A549 (cell line): ENCODE measurements at regions not wholly inside any gene's neighbourhood (a gene's known extent, or its start where the extent isn't known, plus 50 kb on each side); places are given as distances from the start of the nearest gene placed in this dataset.
A peak's percentile ranks its signal among the peaks of the same experiment; 100 is the strongest.

Experiments
- ATAC-seq, 2 experiments: fragments of 200-7000 bp in 1 of 2; fragments of >200 bp in 1 of 2; cut with Nextera tagmentation in 1 of 2; cut with Tn5 transposase in 1 of 2; 3 replicates each; pipeline versions ENCODE4 v1.8.0 to v1.9.1; 2018 to 2020; ENCODE audit warnings: mild to moderate bottlenecking in 1 of 2, moderate library complexity in 1 of 2
- CTCF ChIA-PET: fragments of 300-600 bp; sonication (Branson Sonifier 250); formaldehyde crosslinking; extraction: SDS; loops from one replicate; lab custom pipeline; 2021; ENCODE audit warnings: antibody characterized with exemption, inconsistent platforms; lab: Yijun Ruan, JAX
- POLR2A ChIA-PET: fragments of 350-600 bp; formaldehyde crosslinking; extraction: SDS; loops from one replicate; lab custom pipeline; 2021; ENCODE audit warnings: antibody characterized with exemption, inconsistent platforms; lab: Yijun Ruan, JAX
- DNase-seq, 2 experiments: peaks; one replicate each; pipeline versions ENCODE4 v3.0.0 to v3.0.0-alpha.2; 2011 to 2016; ENCODE audit warnings: low read depth in 1 of 2, low spot score in 1 of 2
- FAIRE-seq: peaks from 2 replicates; lab custom pipeline; 2011; peaks lifted over from hg19 to GRCh38; lab: Jason Lieb, UNC
- H3K27ac ChIP-seq, 2 experiments: fragments of >200 bp; sonication (Bioruptor Twin); formaldehyde crosslinking; 3 replicates each; pipeline ENCODE4 v1.5.1; 2016 to 2017
- H3K4me1 ChIP-seq: fragments of >200 bp; sonication (Bioruptor Twin); formaldehyde crosslinking; 3 replicates; pipeline ENCODE4 v1.6.1; 2016
- H3K4me2 ChIP-seq: fragments of >200 bp; sonication (Bioruptor Twin); formaldehyde crosslinking; 3 replicates; pipeline ENCODE4 v1.6.1; 2016
- H3K4me3 ChIP-seq: fragments of >200 bp; sonication (Bioruptor Twin); formaldehyde crosslinking; 3 replicates; pipeline ENCODE4 v1.5.1; 2016
- H3K9me3 ChIP-seq: fragments of >200 bp; sonication (Bioruptor Twin); formaldehyde crosslinking; 3 replicates; pipeline ENCODE4 v1.6.1; 2016
- ATOH8 ChIP-seq: fragments of 250-450 bp; sonication (Bioruptor Pico); IDR thresholded peaks from 2 replicates; pipeline ENCODE4 v1.5.0; 2020; ENCODE audit warnings: low read depth, mild to moderate bottlenecking, moderate library complexity
- CBX2 ChIP-seq: fragments of 200-600 bp; sonication (generic); IDR thresholded peaks from 2 replicates; pipeline ENCODE4 v1.6.1; 2016; ENCODE audit warnings: low read depth, mild to moderate bottlenecking, borderline replicate concordance
- CBX8 ChIP-seq: fragments of 200-600 bp; sonication (generic); IDR thresholded peaks from 2 replicates; pipeline ENCODE4 v1.6.1; 2016
- CHD2 ChIP-seq: fragments of 150-350 bp; IDR thresholded peaks from 2 replicates; pipeline ENCODE4 v1.6.1; 2014; ENCODE audit warnings: low read length; ENCODE audit not compliant: partially characterized antibody
- CHD4 ChIP-seq: fragments of 200-600 bp; sonication (generic); IDR thresholded peaks from 2 replicates; pipeline ENCODE4 v1.6.1; 2016; ENCODE audit warnings: antibody characterized with exemption, mild to moderate bottlenecking, borderline replicate concordance
- CTCF ChIP-seq: fragments of >200 bp; sonication (Bioruptor Twin); formaldehyde crosslinking; IDR thresholded peaks from 3 replicates; pipeline ENCODE4 v1.5.1; 2016
- E2F6 ChIP-seq: IDR thresholded peaks from 2 replicates; pipeline ENCODE4 v1.6.1; 2012; ENCODE audit warnings: low read depth, borderline replicate concordance
- EHMT2 ChIP-seq: fragments of 200-600 bp; sonication (generic); IDR thresholded peaks from 2 replicates; pipeline ENCODE4 v1.6.1; 2016; ENCODE audit warnings: antibody characterized with exemption, low read depth, mild to moderate bottlenecking, moderate library complexity
- EP300 ChIP-seq, 2 experiments: fragments of >200 bp; sonication (Bioruptor Twin); formaldehyde crosslinking; IDR thresholded peaks; 2 replicates in 1 of 2; 3 replicates in 1 of 2; pipeline ENCODE4 v1.6.1; 2016 to 2017
- HDAC2 ChIP-seq: fragments of 200-600 bp; sonication (generic); IDR thresholded peaks from 2 replicates; pipeline ENCODE4 v1.6.1; 2016
- HES2 ChIP-seq: fragments of >200 bp; sonication (Bioruptor Twin); formaldehyde crosslinking; IDR thresholded peaks from 2 replicates; pipeline ENCODE4 v1.6.1; 2016
- HOXA7 ChIP-seq: fragments of 250-450 bp; sonication (Bioruptor Pico); IDR thresholded peaks from 2 replicates; pipeline ENCODE4 v1.5.0; 2020; ENCODE audit warnings: mild to moderate bottlenecking, moderate library complexity
- KDM1A ChIP-seq: fragments of 200-600 bp; sonication (generic); IDR thresholded peaks from 2 replicates; pipeline ENCODE4 v1.6.1; 2016; ENCODE audit warnings: low read depth, mild to moderate bottlenecking
- KDM5A ChIP-seq: fragments of 200-600 bp; sonication (generic); IDR thresholded peaks from 2 replicates; pipeline ENCODE4 v1.6.1; 2016; ENCODE audit warnings: antibody characterized with exemption, mild to moderate bottlenecking
- MYC ChIP-seq: IDR thresholded peaks from 2 replicates; pipeline ENCODE4 v1.6.1; 2012; ENCODE audit warnings: mild to moderate bottlenecking, inconsistent platforms, low read length, improper control_type of control experiment, borderline replicate concordance
- PBX3 ChIP-seq: IDR thresholded peaks from 2 replicates; pipeline ENCODE4 v1.6.1; 2012
- POLR2A ChIP-seq: IDR thresholded peaks from 2 replicates; pipeline ENCODE4 v1.6.1; 2012; ENCODE audit warnings: mild to moderate bottlenecking, low read length
- RAD21 ChIP-seq, 2 experiments: fragments of >200 bp in 1 of 2; sonication (Bioruptor Twin) in 1 of 2; formaldehyde crosslinking in 1 of 2; IDR thresholded peaks in 1 of 2; conservative IDR thresholded peaks in 1 of 2; 2 replicates in 1 of 2; 3 replicates in 1 of 2; pipeline ENCODE4 v1.6.1; 2012 to 2018; ENCODE audit warnings: inconsistent platforms in 1 of 2
- RARB ChIP-seq: fragments of 250-450 bp; sonication (Bioruptor Pico); IDR thresholded peaks from 2 replicates; pipeline ENCODE4 v1.8.0; 2021; ENCODE audit warnings: mild to moderate bottlenecking, moderate library complexity
- TFCP2L1 ChIP-seq: fragments of 250-450 bp; sonication (Bioruptor Pico); IDR thresholded peaks from 2 replicates; pipeline ENCODE4 v1.5.0; 2021; ENCODE audit warnings: mild to moderate bottlenecking
- ZFP36 ChIP-seq: fragments of 450-650 bp; IDR thresholded peaks from 2 replicates; pipeline ENCODE4 v1.6.1; 2014; ENCODE audit warnings: borderline replicate concordance; ENCODE audit not compliant: partially characterized antibody
- ZNF302 ChIP-seq: fragments of 250-450 bp; sonication (Bioruptor Pico); IDR thresholded peaks from 2 replicates; pipeline ENCODE4 v1.9.0; 2021; ENCODE audit warnings: inconsistent platforms, mild to moderate bottlenecking, moderate library complexity
- WGBS: methylation state at CpG from one replicate; pipeline ENCODE4 v1.1.6; 2017; ENCODE audit errors: missing lambda C conversion rate; 5-methylcytosine and 5-hydroxymethylcytosine counted together
- TF ChIP-seq, protein P1 (sequence below): fragments of 150-350 bp; IDR thresholded peaks from 2 replicates; pipeline ENCODE4 v1.6.1; 2014; ENCODE audit warnings: low read depth, mild to moderate bottlenecking, low read length

DNA sequence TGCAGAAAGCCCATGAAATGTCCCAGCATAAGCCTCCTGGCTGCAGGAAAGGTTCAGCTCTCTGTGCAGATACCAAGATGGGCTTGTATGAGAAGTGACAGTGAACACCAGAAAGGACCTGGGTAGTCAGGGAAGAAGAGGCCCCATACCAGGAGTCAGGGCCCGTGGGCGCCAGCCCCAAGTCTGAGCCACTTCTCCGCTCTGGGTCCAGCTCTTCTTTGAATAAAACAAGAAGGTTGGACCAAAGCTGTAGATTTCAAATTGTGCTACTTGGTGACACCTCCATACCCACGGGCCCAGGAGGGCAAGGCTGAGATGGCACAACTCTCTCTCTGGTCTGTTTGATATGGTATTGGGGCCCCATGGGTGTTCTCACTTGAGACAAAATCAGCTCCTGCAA is 261.5 kb downstream of the UACA start:
- CTCF ChIA-PET = interaction anchor here (0.6 to 20.4 kb wide), 6 partner anchors 13 to 391 kb away, joined by 3 to 228 read pairs (median 3); no protein-coding TSS in a partner anchor
- WGBS = 89% methylated on average over 4 of the region's 4 CpGs

DNA sequence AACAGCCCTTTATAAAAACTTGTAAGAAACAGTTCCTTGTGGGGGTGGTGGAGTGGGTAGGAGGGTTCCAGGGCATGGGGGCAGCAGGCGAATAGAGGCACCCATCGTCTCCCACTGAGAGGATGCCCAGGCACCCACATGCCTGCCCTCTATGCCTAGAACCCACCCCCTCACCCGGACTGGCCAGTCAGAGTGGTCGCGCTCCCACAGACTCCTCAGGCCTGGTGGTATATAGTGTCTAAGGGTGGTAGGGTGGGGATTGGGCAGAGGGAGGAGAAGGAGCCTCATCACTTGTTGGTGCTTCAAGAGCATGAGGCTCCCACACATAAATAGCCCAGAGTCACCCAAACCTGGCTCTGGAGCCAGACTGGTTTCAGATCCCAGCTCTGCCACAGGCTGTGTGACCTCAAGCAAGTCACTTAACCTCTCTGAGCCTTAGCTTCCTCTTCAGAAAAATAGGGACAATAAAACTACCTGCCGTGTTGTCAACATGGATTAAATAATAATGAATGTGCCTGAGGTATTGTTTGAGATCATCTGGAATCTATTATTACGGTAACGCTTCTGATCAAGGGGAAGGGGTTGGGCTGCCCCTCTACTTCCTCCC is 262.1 kb downstream of the UACA start:
- ATAC-seq = no peak
- no peak for FAIRE-seq
- 92% methylated on average over 8 of the region's 8 CpGs for WGBS
- H3K4me3 ChIP-seq = no peak overlapping the region
- TF ChIP-seq KDM1A = peak; percentile 47; the same call in 1 of the 2 replicates
- no peak for TF ChIP-seq CTCF
- peak; percentile 84 for TF ChIP-seq ZFP36
- TF ChIP-seq, all 56 proteins: peak for 2
- no peak for DNase-seq
- H3K4me1 ChIP-seq = peaks cover 37% of the 10 kb centered on the region
- peak overlapping the region in 1 of 2 experiments; percentile 93; a peak in 3 of 6 replicates for H3K27ac ChIP-seq
- H3K4me2 ChIP-seq = no peak overlapping the region
- CTCF ChIA-PET = interaction anchor here (0.6 to 20.4 kb wide), 6 partner anchors 12 to 390 kb away, joined by 3 to 228 read pairs (median 3); no protein-coding TSS in a partner anchor
- no peaks in the 10 kb centered on the region for H3K9me3 ChIP-seq
- POLR2A ChIA-PET = no interaction called here

More for the DNA sequence above, 261.5 kb downstream of the UACA start:
- H3K9me3 ChIP-seq = peaks cover under 1% of the 10 kb centered on the region; the same call in 1 of the 3 replicates
- peak overlapping the region in 1 of 2 experiments; percentile 93; a peak in 3 of 6 replicates for H3K27ac ChIP-seq
- TF ChIP-seq CTCF (no peak), PBX3 (no peak), KDM5A (no peak), CHD2 (no peak), RARB (CRISPR knock-in tag) (no peak), HDAC2 (no peak), EP300 (IDR thresholded peaks at IDR 0.05) (no peak)
- H3K4me3 ChIP-seq = no peak overlapping the region
- H3K4me2 ChIP-seq = no peak overlapping the region
- ATAC-seq (no peak), FAIRE-seq (no peak), DNase-seq (no peak)
- POLR2A ChIA-PET = no interaction called here
- peaks cover 38% of the 10 kb centered on the region for H3K4me1 ChIP-seq

GRCh38 chr15:70499791-70500190 is 263.6 kb downstream of the UACA start:
- DNase-seq = no peak
- FAIRE-seq = no peak
- WGBS = 88% methylated on average over 4 of the region's 4 CpGs
- Histone ChIP-seq H3K4me3 (no peak overlapping the region), H3K27ac (peak overlapping the region; percentile 29 to 93; a peak in 5 of 6 replicates), H3K4me1 (peaks cover 37% of the 10 kb centered on the region), H3K4me2 (no peak overlapping the region), H3K9me3 (no peaks in the 10 kb centered on the region)
- no peak for ATAC-seq
- CTCF ChIA-PET = interaction anchor here (0.7 to 20.4 kb wide), 9 partner anchors 8 to 1021 kb away, joined by 3 to 228 read pairs (median 5); no protein-coding TSS in a partner anchor
- POLR2A ChIA-PET = interaction anchor here (1.1 kb wide), 1 partner anchor 8 kb away, joined by 4 read pairs; no protein-coding TSS in a partner anchor
- no peak for TF ChIP-seq HES2
- TF ChIP-seq POLR2A = no peak
- no peak for TF ChIP-seq MYC
- TF ChIP-seq HOXA7 (CRISPR knock-in tag) = no peak
- no peak for TF ChIP-seq E2F6
- TF ChIP-seq CHD4 = no peak
- no peak for TF ChIP-seq HDAC2
- TF ChIP-seq ATOH8 (CRISPR knock-in tag) = no peak
- no peak for TF ChIP-seq ZNF302
- no peak for TF ChIP-seq CBX2
- TF ChIP-seq, protein P1, sequence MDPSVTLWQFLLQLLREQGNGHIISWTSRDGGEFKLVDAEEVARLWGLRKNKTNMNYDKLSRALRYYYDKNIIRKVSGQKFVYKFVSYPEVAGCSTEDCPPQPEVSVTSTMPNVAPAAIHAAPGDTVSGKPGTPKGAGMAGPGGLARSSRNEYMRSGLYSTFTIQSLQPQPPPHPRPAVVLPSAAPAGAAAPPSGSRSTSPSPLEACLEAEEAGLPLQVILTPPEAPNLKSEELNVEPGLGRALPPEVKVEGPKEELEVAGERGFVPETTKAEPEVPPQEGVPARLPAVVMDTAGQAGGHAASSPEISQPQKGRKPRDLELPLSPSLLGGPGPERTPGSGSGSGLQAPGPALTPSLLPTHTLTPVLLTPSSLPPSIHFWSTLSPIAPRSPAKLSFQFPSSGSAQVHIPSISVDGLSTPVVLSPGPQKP = no peak
- TF ChIP-seq CHD2 = no peak
- no peak for TF ChIP-seq KDM5A
- TF ChIP-seq CBX8 = no peak
- TF ChIP-seq TFCP2L1 (CRISPR knock-in tag) = no peak
- TF ChIP-seq RAD21 (conservative IDR thresholded peaks at IDR 0.05 in 1 of 2, IDR thresholded peaks at IDR 0.05 in 1 of 2) = no peak
- no peak for TF ChIP-seq EHMT2
